Right lobe of liver (tissue), 4 donors: ENCODE measurements at regions not wholly inside any gene's neighbourhood (a gene's known extent, or its start where the extent isn't known, plus 50 kb on each side); places are given as distances from the start of the nearest gene placed in this dataset.

Experiments
- CTCF ChIP-seq, 4 donors: fragments of 200-600 bp in 3 of 4; fragments of 450-650 bp in 1 of 4; IDR thresholded peaks; one replicate each; pipeline versions ENCODE4 v1.5.1 to v1.8.0; 2016 to 2022; ENCODE audit warnings: antibody characterized with exemption in 4 of 4, mild to moderate bottlenecking in 2 of 4
- POLR2A ChIP-seq: fragments of 450-650 bp; IDR thresholded peaks from one replicate; pipeline ENCODE4 v1.6.1; 2017; ENCODE audit warnings: antibody characterized with exemption, mild to moderate bottlenecking
- donor health status: DM: no; HTN: no; CAD: no.
- donor health status: DM: no; HTN: no; CAD: no.
- donor health status: DM: no; HTN: yes; CAD: no.

GRCh38 chr10:20959242-20959641 lies 62.1 kb upstream of the NEBL start:
- TF ChIP-seq CTCF (IDR thresholded peaks at IDR 0.05) (no peak), POLR2A (no peak)
